Activated CD8-positive, alpha-beta T cell treated with anti-CD3 and anti-CD28 coated beads for 36 hours (primary cell): ENCODE measurements at regions not wholly inside any gene's neighbourhood (a gene's known extent, or its start where the extent isn't known, plus 50 kb on each side); places are given as distances from the start of the nearest gene placed in this dataset.

Source experiments
- ATAC-seq: fragments of 200-7000 bp; cut with Tn5 transposase; one replicate; pipeline ENCODE4 v1.10.0; 2021; ENCODE audit warnings: mild to moderate bottlenecking, moderate library complexity
- CTCF ChIA-PET: fragments of 350-600 bp; sonication (Branson Sonifier 250); formaldehyde crosslinking; loops from one replicate; lab custom pipeline; 2021; ENCODE audit warnings: antibody characterized with exemption; lab: Charles Lee
- POLR2A ChIA-PET: fragments of 350-600 bp; sonication (Branson Sonifier 250); formaldehyde crosslinking; loops from one replicate; lab custom pipeline; 2021; ENCODE audit warnings: antibody characterized with exemption; lab: Charles Lee
- DNase-seq: peaks from one replicate; pipeline ENCODE4 v3.0.0-alpha.2; 2020
- H3K27ac Mint-ChIP-seq: one replicate; pipeline ENCODE4 v1.8.0; 2021; ENCODE audit warnings: mild to moderate bottlenecking, mixed read lengths
- H3K27me3 Mint-ChIP-seq: one replicate; pipeline ENCODE4 v1.8.0; 2021; ENCODE audit warnings: mixed read lengths
- H3K36me3 Mint-ChIP-seq: one replicate; pipeline ENCODE4 v1.8.0; 2021; ENCODE audit warnings: low read depth, mixed read lengths
- H3K4me1 Mint-ChIP-seq: one replicate; pipeline ENCODE4 v1.8.0; 2021; ENCODE audit warnings: low read depth, mixed read lengths
- H3K4me3 Mint-ChIP-seq: one replicate; pipeline ENCODE4 v1.8.0; 2021; ENCODE audit warnings: mild to moderate bottlenecking, moderate library complexity, mixed read lengths
- H3K9me3 Mint-ChIP-seq: one replicate; pipeline ENCODE4 v1.8.0; 2021; ENCODE audit warnings: mixed read lengths
- CTCF ChIP-seq: fragments of 200-600 bp; IDR thresholded peaks from one replicate; pipeline ENCODE4 v1.8.0; 2022; ENCODE audit warnings: antibody characterized with exemption, mild to moderate bottlenecking
- intact Hi-C: fragments of 100-400 bp; cut with micrococcal nuclease; formaldehyde crosslinking; loops from one replicate; pipeline ENCODE4 v1.10.0; 2022

GRCh38 chr3:127363171-127363570 lies 75.3 kb upstream of the PRR20G start:
- no peak overlapping the region for H3K4me3 Mint-ChIP-seq
- no peaks in the 10 kb centered on the region for H3K36me3 Mint-ChIP-seq
- peaks cover 5% of the 10 kb centered on the region for H3K27me3 Mint-ChIP-seq
- ChIA-PET CTCF (no interaction called here), POLR2A (interaction anchor here (0.7 kb wide), 1 partner anchor 11 kb away, joined by 3 read pairs; no protein-coding TSS in a partner anchor)
- no peak for TF ChIP-seq CTCF
- no peak overlapping the region for H3K27ac Mint-ChIP-seq
- H3K9me3 Mint-ChIP-seq = no peaks in the 10 kb centered on the region
- intact Hi-C loops = no loop called here
- DNase-seq (no peak), ATAC-seq (no peak)
- H3K4me1 Mint-ChIP-seq = no peaks in the 10 kb centered on the region

- intact Hi-C loops = no loop called here
- H3K4me1 Mint-ChIP-seq = no peaks in the 10 kb centered on the region
- ChIA-PET CTCF (no interaction called here), POLR2A (interaction anchor here (0.7 kb wide), 1 partner anchor 124 kb away, joined by 3 read pairs; no protein-coding TSS in a partner anchor)
- DNase-seq (no peak), ATAC-seq (no peak)
- H3K36me3 Mint-ChIP-seq = no peaks in the 10 kb centered on the region
- no peak overlapping the region for H3K27ac Mint-ChIP-seq
- H3K27me3 Mint-ChIP-seq = peaks cover 1% of the 10 kb centered on the region
- no peak for TF ChIP-seq CTCF
- H3K4me3 Mint-ChIP-seq = no peak overlapping the region
- H3K9me3 Mint-ChIP-seq = peaks cover 11% of the 10 kb centered on the region
Observed at GRCh38 chr3:127360647-127361046, 72.8 kb upstream of the PRR20G start.

GRCh38 chr3:127358641-127359040 lies 70.8 kb upstream of the PRR20G start:
- ChIA-PET CTCF (no interaction called here), POLR2A (no interaction called here)
- no peak for ATAC-seq
- Mint-ChIP-seq H3K4me1 (no peaks in the 10 kb centered on the region), H3K9me3 (peaks cover 11% of the 10 kb centered on the region), H3K27ac (no peak overlapping the region), H3K27me3 (peaks cover 1% of the 10 kb centered on the region), H3K36me3 (no peaks in the 10 kb centered on the region), H3K4me3 (no peak overlapping the region)
- no peak for DNase-seq
- no peak for TF ChIP-seq CTCF
- intact Hi-C loops = no loop called here

- no peaks in the 10 kb centered on the region for H3K4me1 Mint-ChIP-seq
- ChIA-PET POLR2A (no interaction called here), CTCF (interaction anchor here (1.2 kb wide), 1 partner anchor 18 kb away, joined by 4 read pairs; no protein-coding TSS in a partner anchor)
- ATAC-seq = no peak
- intact Hi-C loops = no loop called here
- peaks cover 1% of the 10 kb centered on the region for H3K27me3 Mint-ChIP-seq
- no peaks in the 10 kb centered on the region for H3K36me3 Mint-ChIP-seq
- no peak overlapping the region for H3K4me3 Mint-ChIP-seq
- peaks cover 11% of the 10 kb centered on the region for H3K9me3 Mint-ChIP-seq
- DNase-seq = no peak
- TF ChIP-seq CTCF = no peak
- no peak overlapping the region for H3K27ac Mint-ChIP-seq
Observed at GRCh38 chr3:127356381-127356780, 68.5 kb upstream of the PRR20G start.

GRCh38 chr3:127354761-127355160 lies 66.9 kb upstream of the PRR20G start:
- no peak overlapping the region for H3K4me3 Mint-ChIP-seq
- H3K27ac Mint-ChIP-seq = no peak overlapping the region
- DNase-seq = no peak
- intact Hi-C loops = no loop called here
- no peaks in the 10 kb centered on the region for H3K36me3 Mint-ChIP-seq
- H3K9me3 Mint-ChIP-seq = peaks cover 11% of the 10 kb centered on the region
- TF ChIP-seq CTCF = no peak
- ChIA-PET POLR2A (no interaction called here), CTCF (no interaction called here)
- H3K4me1 Mint-ChIP-seq = no peaks in the 10 kb centered on the region
- H3K27me3 Mint-ChIP-seq = peaks cover 1% of the 10 kb centered on the region
- no peak for ATAC-seq
